ENCODE measurements at regions not wholly inside any gene's neighbourhood (a gene's known extent, or its start where the extent isn't known, plus 50 kb on each side); places are given as distances from the start of the nearest gene placed in this dataset.

GRCh38 chr10:108424656-108425055 lies 1260.2 kb upstream of the SORCS1 start:
- Histone ChIP-seq H3K27me3 (replicated peaks; ENCODE audit: control insufficient read depth, insufficient read depth, low read length) (no peaks in the 10 kb centered on the region), H3K36me3 (ENCODE audit: control insufficient read depth, insufficient read depth, low read length) (no peaks in the 10 kb centered on the region), H3K4me3 (replicated peaks; ENCODE audit: low read depth, low read length) (no peak overlapping the region)
- no peak for DNase-seq (ENCODE audit: extremely low read depth, insufficient read length)
- no peak for TF ChIP-seq CTCF (IDR thresholded peaks at IDR 0.05; ENCODE audit: insufficient read depth, low read length, poor library complexity, severe bottlenecking)

GRCh38 chr10:108422286-108422685 lies 1257.8 kb upstream of the SORCS1 start:
- TF ChIP-seq CTCF (IDR thresholded peaks at IDR 0.05; ENCODE audit: insufficient read depth, low read length, poor library complexity, severe bottlenecking): no peak
- Histone ChIP-seq H3K36me3 (ENCODE audit: control insufficient read depth, insufficient read depth, low read length) (no peaks in the 10 kb centered on the region), H3K4me3 (replicated peaks; ENCODE audit: low read depth, low read length) (no peak overlapping the region), H3K27me3 (replicated peaks; ENCODE audit: control insufficient read depth, insufficient read depth, low read length) (no peaks in the 10 kb centered on the region)
- no peak for DNase-seq (ENCODE audit: extremely low read depth, insufficient read length)

GRCh38 chr10:108421266-108421665 lies 1256.8 kb upstream of the SORCS1 start:
- TF ChIP-seq CTCF (IDR thresholded peaks at IDR 0.05; ENCODE audit: insufficient read depth, low read length, poor library complexity, severe bottlenecking): no peak
- DNase-seq (ENCODE audit: extremely low read depth, insufficient read length): no peak
- H3K4me3 ChIP-seq (replicated peaks; ENCODE audit: low read depth, low read length): no peak overlapping the region
- no peaks in the 10 kb centered on the region for H3K36me3 ChIP-seq (ENCODE audit: control insufficient read depth, insufficient read depth, low read length)
- H3K27me3 ChIP-seq (replicated peaks; ENCODE audit: control insufficient read depth, insufficient read depth, low read length): no peaks in the 10 kb centered on the region

GRCh38 chr10:108413954-108414353 lies 1249.4 kb upstream of the SORCS1 start:
- Histone ChIP-seq H3K36me3 (ENCODE audit: control insufficient read depth, insufficient read depth, low read length) (no peaks in the 10 kb centered on the region), H3K27me3 (replicated peaks; ENCODE audit: control insufficient read depth, insufficient read depth, low read length) (no peaks in the 10 kb centered on the region), H3K4me3 (replicated peaks; ENCODE audit: low read depth, low read length) (no peak overlapping the region)
- no peak for TF ChIP-seq CTCF (IDR thresholded peaks at IDR 0.05; ENCODE audit: insufficient read depth, low read length, poor library complexity, severe bottlenecking)
- DNase-seq (ENCODE audit: extremely low read depth, insufficient read length): no peak

- DNase-seq (ENCODE audit: extremely low read depth, insufficient read length): no peak
- H3K27me3 ChIP-seq (replicated peaks; ENCODE audit: control insufficient read depth, insufficient read depth, low read length): no peaks in the 10 kb centered on the region
- H3K4me3 ChIP-seq (replicated peaks; ENCODE audit: low read depth, low read length): no peak overlapping the region
- H3K36me3 ChIP-seq (ENCODE audit: control insufficient read depth, insufficient read depth, low read length): no peaks in the 10 kb centered on the region
- TF ChIP-seq CTCF (IDR thresholded peaks at IDR 0.05; ENCODE audit: insufficient read depth, low read length, poor library complexity, severe bottlenecking): no peak
These were observed 1247.8 kb upstream of the SORCS1 start for GRCh38 chr10:108412323-108412722.

- no peak for DNase-seq (ENCODE audit: extremely low read depth, insufficient read length)
- no peaks in the 10 kb centered on the region for H3K36me3 ChIP-seq (ENCODE audit: control insufficient read depth, insufficient read depth, low read length)
- H3K4me3 ChIP-seq (replicated peaks; ENCODE audit: low read depth, low read length): no peak overlapping the region
- no peak for TF ChIP-seq CTCF (IDR thresholded peaks at IDR 0.05; ENCODE audit: insufficient read depth, low read length, poor library complexity, severe bottlenecking)
- no peaks in the 10 kb centered on the region for H3K27me3 ChIP-seq (replicated peaks; ENCODE audit: control insufficient read depth, insufficient read depth, low read length)
These were observed 1247.4 kb upstream of the SORCS1 start for GRCh38 chr10:108411894-108412293.

All from GM06990 (cell line).